Activated CD8-positive, alpha-beta memory T cell treated with anti-CD3 and anti-CD28 coated beads, Interleukin-2, amount 50 U/mL, for 24 hours (primary cell): ENCODE measurements at regions not wholly inside any gene's neighbourhood (a gene's known extent, or its start where the extent isn't known, plus 50 kb on each side); places are given as distances from the start of the nearest gene placed in this dataset.

ENCODE experiments used
- DNase-seq: peaks from one replicate; pipeline ENCODE4 v3.0.0-alpha.2; 2020; ENCODE audit errors: extremely low read depth

- no peak for DNase-seq
Observed at GRCh38 chr14:98743536-98743935, 528.5 kb downstream of the BCL11B start.

DNA sequence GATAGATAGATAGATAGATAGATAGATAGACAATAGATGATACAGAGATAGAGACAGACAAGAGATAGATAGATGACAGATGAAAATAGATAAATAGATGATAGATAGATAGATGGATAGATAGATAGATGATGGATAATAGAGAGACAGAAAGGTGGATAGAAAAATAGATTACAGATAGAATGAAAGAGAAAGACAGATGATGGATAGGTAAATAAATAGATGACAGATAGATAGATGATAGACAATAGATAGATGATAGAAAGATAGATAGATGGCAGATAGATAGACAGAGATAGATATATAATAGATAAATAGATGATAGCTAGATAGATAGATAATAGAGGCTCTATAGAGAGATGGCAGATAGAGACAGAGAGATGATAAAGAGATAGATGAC lies 523.0 kb downstream of the BCL11B start:
- DNase-seq, result no peak

GRCh38 chr14:98751110-98751509 lies 520.9 kb downstream of the BCL11B start:
- DNase-seq, result no peak

DNA sequence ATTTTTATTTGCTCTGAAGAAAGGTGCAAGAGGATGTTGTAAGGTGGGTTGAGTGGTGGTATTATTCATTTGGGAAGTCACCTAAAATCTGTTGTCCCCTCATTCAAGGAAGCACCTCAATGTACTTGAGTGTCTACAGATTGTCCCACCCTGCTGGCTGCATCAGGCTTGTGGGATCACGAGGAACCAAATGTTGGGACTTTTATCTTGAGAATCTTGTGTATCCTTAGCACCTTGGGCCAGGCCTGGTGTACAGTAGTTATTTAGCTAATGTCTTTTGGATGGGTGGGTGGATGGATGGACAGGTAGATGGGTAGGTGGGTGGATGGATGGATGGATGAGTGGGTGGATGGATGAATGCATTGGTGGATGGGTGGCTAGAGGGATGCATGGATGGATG lies 519.3 kb downstream of the BCL11B start:
- DNase-seq, result no peak

DNA sequence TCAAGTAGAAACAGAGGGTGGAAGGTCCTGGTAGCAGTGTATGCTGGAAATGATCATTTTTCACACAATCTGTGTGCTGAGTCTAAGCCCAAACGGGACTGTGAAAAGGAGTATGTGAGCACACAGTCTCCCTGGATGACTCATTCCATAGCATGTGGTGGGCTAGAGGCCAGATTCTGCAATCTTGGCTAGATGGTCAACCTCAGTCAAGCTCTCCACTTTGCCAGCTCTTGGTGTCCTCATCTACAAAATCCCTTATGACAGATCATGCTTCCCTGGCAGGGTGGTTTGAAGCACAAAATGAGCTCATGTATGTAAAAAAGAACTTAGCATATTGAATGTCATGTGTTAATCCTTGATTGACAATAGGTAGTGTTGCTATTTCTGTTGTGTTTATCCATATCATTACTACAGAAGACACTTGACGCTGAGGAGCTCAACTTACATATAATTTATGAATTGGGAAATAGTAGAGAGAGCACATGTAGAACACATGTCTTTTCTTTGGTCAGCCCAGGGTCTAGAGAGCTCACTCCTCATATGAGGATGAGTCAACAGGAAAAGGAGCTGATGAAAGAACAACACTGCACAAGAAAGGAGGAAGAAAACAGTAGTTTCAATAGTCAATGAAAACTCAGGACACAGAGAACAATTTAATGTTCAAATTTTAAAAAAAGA lies 517.5 kb downstream of the BCL11B start:
- no peak for DNase-seq

DNA sequence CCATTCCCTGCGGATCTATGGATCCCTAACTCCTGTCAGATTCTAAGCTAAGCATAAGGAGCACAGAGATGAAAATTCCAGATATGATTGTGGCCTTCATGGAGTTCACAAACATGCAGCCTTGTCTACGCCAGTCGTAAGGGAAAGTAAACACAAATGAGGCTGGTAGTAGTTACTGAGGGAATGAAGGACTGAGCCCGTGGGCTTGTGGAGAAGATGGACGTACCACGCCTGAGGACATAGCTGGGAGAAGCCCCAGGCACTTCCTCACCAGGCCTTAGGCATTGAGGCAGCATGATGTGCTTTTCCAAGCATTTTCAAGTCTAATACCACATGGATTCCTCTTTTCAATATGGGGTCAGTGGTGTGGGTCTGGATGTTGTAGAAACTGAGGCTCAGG lies 515.2 kb downstream of the BCL11B start:
- no peak for DNase-seq

DNA sequence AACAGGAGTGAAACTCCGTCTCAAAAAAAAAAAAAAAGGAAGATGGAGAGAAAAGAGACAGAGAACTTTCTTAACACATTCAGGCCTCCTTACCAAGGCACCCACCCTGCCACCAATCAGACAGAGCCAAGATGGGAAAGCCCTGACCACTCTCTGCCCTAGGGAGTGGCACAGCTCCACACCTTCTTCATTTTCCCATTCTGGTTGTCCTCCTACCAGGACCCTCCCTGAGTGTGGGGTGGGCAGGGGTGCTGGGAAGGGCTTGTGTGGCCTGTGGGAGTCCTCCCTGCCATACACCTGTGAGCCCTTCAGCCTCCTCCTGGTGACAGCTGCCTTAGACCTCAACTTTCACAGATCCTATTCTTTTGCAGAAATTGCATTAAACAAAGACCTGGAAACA lies 513.6 kb downstream of the BCL11B start:
- no peak for DNase-seq

- DNase-seq, result no peak
Observed at GRCh38 chr14:98761993-98762392, 510.0 kb downstream of the BCL11B start.

DNA sequence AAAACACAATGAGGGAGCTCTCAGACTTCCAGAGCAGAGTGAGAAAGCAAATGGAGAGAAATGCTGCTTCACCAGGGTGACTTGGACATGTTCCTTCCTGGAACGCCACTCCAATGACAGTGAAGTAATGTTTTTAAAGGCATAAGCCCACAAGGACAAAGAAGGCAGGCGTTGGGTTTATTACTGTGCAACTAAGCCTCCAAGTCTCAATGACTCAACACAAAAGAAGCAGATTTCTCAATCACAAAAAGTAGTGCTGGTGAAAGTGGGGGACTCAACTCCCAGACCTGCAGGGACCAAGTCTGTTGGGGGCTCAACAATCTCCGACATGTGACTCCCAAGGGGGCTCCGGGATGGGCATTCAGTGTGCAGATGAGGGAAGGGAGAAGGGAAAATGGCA lies 505.2 kb downstream of the BCL11B start:
- no peak for DNase-seq

- DNase-seq, result no peak
Observed at GRCh38 chr14:98769326-98769725, 502.7 kb downstream of the BCL11B start.

- DNase-seq, result no peak
Observed at GRCh38 chr14:98770151-98770550, 501.8 kb downstream of the BCL11B start.

DNA sequence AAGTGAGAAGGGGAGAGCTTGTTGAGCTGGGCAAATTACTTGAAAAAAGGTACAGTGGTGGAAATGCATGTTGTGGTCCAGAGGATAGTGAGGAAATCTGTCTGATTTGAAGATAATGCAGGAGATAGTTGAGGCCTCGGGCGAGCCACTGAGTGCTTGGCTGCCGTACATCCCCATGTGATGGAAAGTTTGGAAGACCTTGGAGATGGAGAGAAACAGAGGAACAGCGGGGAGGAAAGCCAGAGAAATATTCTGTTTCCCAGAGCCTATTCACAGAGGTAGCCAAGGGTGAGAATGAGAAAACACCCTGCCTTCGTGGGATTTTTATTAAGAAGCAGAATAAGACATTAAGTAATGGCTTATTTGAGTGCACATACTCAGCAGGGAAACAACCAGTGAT lies 498.2 kb downstream of the BCL11B start:
- DNase-seq, result no peak

DNA sequence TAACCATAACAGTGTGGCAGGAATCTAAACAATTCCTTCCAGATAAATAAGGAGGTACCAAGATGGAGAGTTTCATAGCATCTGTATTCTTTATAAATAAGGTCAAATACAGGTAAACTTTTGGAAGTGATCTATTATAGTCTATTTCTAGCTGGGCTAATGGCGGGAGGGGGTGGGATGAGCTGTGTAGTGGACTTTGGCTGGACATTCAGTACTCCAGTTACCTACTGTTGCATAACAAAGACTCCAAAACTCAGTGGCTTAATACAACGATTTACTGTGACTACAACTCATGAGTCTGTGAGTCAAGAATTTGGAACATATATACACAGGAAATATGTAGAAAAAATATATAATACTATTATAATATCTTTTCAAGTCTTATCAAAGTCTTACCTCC lies 496.1 kb downstream of the BCL11B start:
- DNase-seq, result no peak

DNA sequence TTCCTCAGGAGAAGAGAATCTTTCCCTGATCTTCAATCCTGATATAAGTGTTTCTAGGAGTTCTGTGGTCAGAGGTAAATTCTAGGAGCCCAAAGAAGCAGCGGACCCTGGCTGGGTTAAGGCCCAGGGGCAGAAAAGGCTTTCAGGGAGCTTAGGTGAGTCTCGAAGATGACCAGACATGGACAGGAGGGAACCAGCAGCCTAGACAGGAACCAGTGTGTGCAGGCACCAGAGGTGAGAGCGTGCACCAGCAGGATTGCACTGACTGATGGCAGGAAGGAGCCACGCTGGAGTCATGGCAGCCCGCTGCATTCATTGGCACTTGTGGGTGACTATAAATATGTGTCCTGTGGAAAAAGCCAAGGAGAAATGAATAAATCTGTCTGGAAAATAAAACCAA lies 489.9 kb downstream of the BCL11B start:
- DNase-seq, result no peak

- no peak for DNase-seq
Observed at GRCh38 chr14:98785578-98785977, 486.4 kb downstream of the BCL11B start.

DNA sequence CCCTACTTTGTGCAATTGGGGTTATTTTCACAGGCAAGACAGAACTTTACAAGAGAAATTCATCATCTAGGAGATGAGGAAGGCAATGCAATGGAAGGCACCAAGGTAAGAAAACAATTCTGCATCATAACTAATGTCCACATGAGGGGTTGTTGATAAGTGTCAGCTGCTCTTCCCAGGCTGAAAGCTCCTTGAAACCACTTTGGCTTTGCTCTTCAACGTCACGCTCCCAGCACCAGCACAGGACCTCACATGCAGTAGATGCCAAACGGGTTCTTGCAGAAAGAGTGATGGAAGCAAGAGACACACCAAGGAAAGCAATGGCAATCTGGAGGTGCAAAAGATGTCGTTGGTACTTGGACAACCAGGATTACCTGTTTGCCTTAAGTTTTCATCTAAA lies 485.5 kb downstream of the BCL11B start:
- no peak for DNase-seq

DNA sequence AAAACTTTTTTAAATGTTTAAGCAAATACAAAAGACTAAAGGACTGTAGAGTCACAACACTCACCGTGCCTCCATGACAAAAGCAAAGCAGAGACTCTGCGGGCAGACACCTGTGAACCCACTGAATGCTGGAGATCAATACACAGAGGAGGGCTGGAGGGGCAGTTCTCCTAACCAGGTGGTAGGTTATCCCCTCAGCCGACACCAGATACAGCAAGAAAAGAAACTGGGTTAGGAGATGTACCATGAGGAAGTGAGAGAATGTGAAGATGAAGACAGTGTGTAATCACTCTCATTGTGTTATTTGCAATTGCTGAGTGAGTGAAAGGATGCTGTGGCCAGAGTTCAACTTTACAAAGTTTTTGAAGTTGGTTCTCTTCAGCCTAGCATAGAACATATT lies 480.3 kb downstream of the BCL11B start:
- DNase-seq, result no peak

GRCh38 chr14:98792171-98792570 lies 479.8 kb downstream of the BCL11B start:
- no peak for DNase-seq

GRCh38 chr14:98798099-98798498 lies 473.9 kb downstream of the BCL11B start:
- no peak for DNase-seq

DNA sequence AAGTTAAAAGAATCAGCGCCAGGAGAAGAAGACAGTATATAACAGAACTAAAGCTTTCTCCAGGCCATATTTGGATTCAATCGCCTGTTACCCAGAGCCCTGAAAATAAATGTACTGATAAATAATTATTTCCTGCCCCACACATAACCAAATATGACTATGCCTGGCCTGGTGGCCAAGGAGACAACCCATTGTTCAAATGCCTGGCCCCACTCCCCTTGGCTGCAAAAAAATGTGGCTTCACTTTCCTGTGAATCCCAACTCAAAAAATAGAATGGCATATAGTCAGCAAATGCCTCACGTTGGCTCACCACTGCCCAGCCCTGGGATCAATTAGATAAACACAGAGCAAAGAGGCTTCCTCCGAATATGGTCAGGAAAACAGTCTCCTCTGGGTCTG lies 472.1 kb downstream of the BCL11B start:
- DNase-seq, result no peak

- DNase-seq, result no peak
Observed at GRCh38 chr14:98802044-98802443, 470.0 kb downstream of the BCL11B start.

DNA sequence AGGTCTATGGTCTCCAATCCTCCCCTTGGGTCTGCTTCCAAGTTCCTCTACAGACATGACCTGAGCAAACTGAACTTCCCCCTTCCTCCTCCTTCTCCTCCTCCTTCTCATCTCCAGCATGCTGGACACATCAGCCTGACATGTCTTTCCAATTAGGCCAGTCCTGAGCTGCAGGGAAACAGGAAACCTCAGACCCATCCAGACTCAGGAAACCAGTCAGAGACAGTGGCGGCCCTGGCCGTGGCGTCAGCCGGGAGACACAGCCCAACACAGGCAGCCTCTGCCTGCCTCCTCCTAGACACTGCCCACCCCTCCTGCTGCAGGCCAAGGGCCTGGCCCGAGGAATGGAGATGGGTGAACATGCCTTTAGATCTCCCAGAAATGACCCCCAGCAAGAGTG lies 468.8 kb downstream of the BCL11B start:
- DNase-seq, result no peak

DNA sequence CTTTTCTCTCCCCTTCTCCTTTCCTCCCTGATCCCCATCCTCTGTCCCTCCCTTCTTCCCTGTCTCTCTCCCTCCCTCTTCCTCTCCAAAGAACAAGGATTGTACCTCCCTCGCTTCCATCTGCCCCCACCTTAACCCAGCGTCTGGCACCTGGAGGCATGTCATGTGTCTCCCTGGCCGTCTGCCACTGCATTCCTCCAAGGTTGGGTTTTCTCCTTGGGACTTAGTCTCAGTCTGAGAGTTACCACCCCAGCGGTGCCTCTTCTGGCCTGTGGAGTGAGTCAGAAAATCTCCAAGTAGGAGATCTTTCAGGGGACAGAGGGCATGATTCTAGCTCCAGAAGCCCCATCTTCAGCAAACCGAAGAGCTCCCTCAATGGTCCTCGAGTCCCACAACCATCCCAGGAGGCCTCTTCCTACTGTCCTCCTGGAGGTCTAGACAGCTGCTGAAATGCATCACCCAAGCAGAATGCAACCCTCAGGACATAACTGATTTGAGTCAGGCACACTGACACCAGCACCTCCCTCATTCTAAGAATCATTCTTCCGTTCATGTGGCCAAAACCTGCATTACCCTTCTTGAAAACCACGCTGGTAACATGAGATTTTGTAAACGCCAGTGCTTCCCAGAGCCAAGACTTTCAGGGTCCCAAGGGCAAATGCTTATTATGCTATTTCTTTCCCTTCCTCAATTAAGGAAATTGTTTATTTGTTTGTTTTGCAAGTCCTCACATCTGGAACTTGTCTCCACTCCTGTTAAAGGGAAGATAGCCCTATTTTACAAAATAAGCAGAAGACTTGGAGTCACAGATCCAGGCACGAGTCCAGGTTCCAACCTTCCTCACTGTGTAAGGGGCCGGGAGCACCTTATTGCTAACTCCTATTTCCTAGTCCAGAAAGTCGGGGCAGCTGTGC lies 463.2 kb downstream of the BCL11B start:
- no peak for DNase-seq
